Renal pelvis (tissue), 1 donor: ENCODE measurements at regions not wholly inside any gene's neighbourhood (a gene's known extent, or its start where the extent isn't known, plus 50 kb on each side); places are given as distances from the start of the nearest gene placed in this dataset.
"Not testable (repeated sequence)": the region's sequence is repeated elsewhere in the genome, so short reads cannot be mapped to it uniquely, and the experiment has no call there.

Experiments used
- DNase-seq: peaks from one replicate; pipeline ENCODE4 v3.0.0-alpha.2; 2013

DNA sequence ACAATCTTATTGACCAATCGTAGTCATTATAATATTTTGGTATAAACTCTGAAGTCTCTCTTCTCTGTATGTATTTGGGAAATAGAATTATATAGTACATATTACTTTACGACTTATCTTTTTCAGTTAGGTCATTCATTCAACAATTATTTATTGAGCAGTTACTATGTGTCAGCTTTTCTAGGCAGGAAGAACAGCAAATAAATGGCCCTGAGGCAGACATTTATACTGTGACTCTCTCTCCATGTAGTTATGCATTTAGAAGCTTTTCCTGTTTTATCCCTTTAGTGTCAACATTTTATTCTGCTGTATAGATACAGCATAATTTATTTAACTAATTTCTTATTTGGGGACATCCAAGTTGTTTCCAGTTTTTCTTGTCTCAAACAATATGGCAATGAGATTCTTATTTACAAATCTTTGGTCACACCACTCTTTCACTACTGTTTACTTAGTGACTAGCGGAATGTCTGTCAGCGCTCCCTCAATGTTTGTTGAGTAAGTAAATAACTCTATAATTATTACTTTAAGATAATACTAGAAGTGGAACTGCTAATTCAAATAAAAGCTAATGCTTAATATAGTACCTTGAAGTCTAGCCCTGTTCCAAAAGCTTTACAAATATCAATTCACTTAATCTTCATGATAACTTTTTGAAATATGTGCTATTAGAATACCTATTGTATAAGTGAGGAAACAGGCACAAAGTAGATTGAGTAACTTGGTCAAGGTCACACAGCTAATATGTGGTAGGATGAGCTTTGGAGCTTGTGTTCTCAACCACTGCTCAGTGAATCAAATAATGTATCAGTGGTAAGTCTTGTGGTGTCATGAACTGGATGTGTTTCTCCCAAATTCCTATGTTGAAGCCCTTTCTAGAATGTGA lies 465.6 kb downstream of the SIPA1L2 start:
- no peak for DNase-seq

DNA sequence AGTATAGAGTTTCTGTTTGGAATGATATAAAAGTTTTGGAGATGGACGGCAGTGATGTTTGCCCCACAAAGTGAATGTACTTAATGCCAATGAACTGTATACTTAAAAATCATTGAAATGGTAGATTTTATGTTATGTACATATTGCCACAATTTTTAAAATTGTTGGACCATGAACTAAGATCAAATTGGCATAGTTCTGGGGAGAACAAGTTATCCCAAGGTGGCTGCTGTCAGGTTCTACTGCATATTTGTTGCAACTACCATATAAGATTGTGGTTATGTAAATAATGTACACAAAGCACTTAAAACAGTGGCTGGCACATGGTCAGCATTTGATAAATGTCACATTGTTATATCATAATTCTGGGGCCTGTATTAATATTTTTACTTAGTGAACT lies 466.4 kb downstream of the SIPA1L2 start:
- no peak for DNase-seq

DNA sequence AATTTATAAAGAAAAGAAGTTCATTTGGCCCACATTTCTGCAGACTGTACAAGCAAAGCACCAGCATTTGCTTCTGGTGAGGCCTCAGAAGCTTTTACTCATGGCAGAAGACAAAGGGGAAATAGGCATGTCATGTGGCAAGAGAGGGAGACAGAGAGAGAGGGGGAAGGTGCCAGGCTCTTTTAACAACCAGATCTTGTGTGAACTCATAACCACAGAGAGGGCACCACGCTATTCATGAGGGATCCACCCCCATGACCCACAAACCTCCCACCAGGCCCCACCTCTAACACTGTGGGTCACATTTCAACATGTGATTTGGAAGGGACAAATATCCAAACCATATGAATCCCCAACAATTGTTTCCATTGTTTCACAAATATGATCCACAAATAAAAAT lies 467.9 kb downstream of the SIPA1L2 start:
- no peak for DNase-seq

DNA sequence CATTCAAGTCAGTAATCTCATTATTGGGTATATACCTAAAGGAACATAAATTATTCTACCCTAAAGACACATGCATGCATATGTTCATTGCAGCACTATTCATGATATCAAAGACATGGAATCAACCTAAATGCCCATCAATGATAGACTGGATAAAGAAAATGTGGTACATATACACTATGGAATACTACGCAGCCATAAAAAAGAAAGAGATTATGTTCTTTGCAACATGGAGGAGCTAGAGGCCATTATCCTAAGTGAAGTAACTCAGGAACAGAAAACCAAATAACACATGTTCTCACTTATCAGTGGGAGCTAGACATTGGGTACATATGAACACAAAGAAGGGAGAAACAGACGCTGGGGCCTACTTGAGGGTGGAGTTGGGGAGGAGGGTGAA lies 471.4 kb downstream of the SIPA1L2 start:
- DNase-seq, result not testable (repeated sequence)

DNA sequence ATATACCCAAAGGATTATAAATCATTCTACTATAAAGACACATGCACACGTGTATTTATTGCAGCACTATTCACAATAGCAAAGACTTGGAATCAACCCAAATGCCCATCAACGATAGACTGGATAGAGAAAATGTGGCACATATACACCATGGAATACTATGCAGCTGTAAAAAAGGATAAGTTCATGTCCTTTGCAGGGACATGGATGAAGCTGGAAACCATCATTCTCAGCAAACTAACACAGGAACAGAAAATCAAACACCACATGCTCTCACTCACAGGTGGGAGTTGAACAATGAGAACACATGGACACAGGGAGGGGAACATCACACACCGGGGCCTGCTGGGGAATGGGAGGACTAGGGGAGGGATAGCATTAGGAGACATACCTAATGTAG lies 473.9 kb downstream of the SIPA1L2 start:
- not testable (repeated sequence) for DNase-seq

DNA sequence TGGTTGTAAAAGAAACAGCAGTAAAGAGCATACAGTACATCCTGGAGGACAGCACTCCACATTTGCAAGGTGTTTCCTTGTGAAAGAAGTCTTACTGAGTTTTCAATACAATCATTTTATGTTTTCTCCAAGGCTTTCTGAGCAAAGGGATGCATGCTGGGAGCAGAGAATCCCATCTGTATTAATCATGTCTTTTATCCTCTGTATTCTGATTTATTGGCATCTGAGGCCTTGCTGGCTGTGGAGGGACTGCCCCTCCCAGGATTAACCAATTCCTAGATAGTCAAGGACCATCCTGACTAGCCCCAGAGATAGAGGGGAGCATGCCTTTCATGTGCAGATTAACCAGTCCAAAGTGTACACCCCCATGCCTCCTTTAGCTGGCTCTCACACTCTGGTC lies 476.3 kb downstream of the SIPA1L2 start:
- no peak for DNase-seq

DNA sequence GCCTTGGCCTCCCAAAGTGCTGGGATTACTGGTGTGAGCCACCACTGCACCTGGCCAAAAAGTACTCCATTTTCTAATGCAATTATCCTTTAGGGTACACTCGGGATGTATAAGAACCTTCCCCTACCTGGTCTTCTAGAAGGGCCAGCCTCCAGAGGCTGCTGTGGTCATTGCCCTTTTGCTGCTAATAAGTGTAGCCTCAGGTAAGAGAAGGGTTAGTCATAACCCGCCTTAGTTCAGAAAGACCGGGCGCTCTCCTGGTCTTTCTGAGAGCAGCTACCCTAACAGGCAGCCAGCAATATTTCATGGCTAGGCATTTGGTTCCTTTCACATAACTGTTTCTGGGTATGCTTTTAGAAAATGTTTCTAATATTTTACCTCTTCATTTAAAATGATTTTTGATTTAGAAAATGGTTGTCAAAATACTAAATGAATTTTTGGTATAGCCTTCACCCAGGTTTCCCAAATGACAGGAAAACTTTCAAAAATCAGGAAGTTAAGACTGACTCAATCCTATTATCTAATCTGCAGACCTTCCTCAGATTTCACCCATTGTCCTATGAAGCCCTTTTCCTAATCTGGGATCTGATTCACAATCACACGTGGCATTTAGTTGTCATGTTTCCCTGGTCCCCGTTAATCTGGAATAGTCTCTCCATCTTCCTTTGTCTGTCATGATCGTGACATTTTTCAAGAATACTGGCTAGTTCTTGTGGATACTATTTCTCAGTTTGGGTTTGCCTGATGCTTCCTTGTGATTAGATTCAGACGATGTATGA lies 479.0 kb downstream of the SIPA1L2 start:
- no peak for DNase-seq

DNA sequence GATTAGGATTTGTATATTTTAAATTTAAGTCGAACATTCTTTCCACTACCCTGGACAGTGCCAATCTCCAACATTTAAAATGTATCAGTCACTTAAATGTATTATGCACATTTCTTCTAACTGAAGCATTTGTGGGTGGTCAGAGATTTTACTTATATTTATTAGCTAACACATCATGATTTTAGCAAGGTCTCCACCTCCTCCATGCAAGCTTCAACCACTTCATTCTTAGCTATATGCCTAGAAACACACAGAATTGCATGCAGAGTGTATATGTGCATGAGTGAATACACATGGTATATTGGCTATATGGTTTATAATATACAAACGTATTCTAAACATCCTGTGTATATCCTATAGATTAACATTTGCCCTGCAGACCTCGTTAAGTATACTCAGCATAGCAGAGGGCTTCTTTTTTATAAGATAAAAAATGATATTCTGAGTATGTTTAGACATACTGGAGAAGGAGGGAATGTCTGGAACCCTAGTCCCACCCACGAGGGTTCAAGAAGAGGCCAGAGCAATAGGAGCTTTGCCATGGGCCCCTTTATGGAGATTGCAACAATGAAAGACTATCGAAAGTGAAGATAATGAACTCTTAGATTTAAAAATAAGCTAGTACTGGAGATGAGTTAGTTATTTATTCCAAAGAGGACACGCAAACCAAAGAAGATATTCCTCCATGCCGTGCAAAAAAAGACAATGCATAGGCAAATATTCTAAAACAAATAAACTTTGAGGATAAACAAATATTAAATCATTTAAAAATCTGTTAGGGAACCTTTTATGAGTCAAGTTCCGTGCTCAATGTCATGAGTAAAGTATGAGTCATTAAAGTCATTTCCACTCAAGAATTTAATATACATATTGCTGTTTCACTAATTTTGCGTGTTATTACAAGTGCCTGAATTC lies 480.4 kb downstream of the SIPA1L2 start:
- no peak for DNase-seq

DNA sequence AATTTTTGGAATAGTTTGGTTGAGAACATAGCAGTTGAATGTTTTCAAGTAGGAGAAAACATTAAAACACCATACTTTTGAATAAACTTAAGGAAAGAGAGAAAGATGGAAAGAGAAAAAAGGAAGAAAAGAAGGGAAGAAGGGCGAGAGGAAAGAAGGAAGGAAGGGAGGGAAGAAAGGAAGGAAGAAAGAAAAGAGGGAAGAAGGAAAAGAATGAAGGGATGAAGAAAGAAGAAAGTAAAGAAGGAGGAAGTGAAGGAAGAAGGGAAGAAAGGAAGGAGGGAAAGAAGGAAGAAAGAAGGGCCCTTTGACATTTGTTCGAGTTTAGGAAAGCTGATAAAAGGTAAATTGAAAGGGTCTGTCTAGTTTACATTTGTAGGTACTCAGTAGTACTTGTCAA lies 482.7 kb downstream of the SIPA1L2 start:
- no peak for DNase-seq

DNA sequence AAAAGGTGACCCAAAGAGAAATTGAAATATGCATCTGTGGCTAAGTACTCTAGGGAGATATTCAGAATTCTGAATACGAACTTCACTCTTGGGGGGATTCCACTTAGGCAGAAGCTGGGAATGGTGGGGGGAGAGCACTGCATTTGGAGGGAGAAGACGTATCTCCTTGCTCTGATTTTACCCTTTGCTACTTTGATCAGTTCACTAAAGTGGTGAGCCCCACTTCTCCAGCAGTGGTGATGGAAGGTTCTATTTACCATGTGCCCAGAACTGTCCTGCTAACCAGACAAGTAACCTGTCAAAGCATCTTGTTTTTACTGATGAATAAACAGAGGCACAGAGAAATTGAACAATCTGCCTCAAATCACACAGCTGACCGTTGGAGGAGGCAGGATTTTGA lies 483.4 kb downstream of the SIPA1L2 start:
- no peak for DNase-seq

DNA sequence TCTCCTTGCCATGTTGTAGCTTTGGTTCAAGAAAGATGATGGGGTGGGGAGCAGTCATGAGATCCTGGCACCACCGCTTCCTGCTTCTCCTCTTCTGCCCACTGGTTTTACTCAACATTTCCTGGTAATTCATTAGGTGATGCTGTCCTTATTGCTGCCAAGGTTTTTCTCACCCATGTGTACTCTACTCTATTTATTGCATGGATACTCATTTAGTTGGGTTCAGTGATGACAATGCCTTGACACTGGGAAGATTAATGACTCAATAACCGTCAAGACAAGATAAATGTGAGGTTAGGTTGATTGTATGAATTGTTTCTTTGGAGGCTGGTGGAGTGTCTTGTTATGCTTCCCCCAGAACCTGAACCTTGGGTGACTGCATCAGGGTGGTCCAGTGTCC lies 484.2 kb downstream of the SIPA1L2 start:
- no peak for DNase-seq

DNA sequence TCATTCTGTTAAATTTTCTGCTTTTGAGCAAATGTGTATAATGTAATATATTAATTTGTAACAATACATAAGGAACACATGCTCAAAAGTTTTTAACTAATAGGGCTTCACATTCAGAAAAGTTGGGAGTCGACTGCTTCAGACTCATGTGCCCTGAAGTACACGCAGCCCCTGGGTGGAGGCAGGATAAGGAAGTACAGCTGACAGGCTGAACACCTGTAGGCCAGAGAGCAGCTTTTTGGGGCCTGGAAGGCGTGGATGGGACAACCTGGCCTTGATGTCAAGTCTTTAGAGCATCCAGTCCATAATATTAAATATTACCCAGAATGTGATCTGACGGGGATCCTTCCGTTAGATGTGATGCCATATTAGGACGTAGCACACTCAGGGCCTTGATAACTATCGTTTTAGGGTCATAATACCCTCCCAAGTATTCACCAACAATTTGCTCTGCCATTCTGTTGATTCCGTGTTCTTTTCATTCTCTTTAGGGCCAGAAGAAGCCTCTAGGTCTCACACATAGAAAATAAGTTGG lies 485.2 kb downstream of the SIPA1L2 start:
- DNase-seq, result no peak

DNA sequence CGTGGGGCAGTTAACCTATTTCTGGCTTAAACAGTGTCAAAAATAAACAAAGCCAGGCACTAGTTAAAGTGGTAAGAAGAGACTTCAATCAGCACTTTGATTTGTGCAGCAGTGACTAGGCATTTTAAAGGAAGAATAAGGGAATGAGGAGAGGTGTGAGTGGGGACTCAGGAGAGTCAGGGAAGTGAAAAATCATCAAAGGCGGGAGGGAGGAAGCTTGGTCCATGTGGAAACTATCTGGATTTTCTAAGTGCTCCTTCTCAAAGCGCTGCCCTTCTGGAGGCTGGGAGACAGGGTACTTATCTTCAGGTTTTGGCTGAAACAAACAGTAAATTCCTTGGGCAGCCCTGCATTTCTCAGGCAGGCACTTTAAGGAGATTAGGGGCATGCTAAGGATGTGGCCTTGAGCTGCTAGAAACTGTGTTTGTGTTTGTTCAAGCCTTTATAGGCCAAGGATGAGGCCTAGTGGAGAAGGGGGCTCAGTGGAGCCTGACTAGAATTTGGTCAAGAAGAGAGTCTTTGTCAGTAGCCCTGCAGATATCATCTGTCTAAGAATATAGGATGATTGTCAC lies 486.5 kb downstream of the SIPA1L2 start:
- DNase-seq, result no peak

DNA sequence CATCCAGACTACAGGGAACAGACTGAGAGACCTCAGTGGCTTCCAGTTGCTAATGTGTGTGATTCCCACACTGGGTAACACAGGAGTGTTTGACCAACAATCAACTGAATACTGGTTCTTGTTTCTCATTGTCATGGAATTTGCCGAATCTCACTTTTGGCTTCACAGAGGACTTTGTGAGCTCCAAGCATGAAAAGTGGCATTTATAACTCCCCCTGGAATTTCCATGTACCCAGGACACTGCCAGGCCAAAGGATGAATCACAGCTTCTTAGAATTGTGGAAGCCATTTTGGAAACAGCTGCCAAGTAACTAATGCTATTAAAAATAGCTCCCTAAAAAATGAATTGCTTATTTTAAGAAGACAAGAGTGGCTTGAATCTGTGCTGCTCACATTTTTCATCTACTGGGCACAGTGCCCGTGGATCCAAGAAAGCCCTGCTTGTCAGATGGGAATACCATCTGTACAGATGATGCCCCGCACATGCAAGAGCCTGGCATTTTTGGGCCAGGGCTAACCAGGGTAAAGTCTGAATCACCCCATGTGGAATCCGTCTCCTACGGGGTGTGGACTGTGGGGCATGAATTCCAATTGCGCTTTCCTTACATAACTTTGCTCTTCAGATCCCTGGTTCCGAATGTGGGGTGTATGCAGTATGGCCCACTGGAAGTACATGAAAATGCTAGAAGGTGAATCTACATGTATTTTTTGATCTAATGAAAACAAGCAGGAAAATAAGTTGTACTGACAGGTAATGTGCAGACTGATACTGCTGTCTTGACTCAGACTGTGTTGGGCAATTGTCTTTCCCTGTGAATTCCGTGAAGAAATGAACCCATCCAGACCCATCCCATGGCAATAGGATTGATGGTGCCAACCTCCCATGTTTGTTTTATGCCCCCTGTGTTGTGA lies 487.3 kb downstream of the SIPA1L2 start:
- no peak for DNase-seq

DNA sequence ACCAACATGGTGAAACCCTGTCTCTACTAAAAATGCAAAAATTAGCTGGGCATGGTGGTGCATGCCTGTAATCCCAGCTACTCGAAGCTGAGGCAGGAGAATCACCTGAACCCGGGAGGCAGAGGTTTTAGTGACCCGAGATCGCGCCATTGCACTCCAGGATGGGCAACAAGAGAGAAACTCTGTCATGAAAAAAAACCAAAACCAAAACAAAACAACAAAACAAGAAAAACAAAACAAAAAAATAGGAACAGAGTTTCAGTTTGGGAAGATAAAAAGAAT lies 488.8 kb downstream of the SIPA1L2 start:
- not testable (repeated sequence) for DNase-seq

DNA sequence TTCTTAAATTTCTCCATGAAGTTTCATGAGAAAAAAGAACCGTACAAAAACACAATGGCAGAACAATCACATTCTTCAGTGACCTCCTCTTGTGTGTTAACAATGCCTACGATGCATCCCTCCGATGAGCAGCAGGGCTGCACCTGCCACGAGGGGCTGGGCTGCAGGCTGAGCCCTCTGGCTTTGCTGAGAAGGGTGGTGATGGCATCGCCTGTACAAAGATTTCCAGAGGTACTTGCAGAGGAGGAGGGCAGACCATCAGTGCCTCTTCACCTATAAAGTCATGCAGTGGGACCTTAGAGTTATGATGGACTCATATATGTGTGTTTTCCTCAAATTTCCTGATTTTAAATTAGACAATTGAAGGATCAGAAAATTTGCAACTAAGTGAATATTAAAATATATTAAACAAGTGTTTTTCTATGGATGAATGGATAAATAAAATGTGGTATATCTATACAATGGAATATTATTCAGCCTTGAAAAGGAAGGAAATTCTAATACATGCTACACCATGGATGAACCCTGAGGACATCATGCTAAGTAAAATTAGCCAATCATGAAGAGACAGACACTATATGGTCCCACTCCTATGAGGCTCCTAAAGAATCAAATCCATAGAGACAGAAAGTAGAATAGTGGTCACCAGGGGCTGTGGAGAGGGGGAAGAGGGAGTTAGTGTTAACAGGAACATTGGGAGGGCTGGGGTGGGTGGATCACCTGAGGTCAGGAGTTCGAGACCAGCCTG lies 489.3 kb downstream of the SIPA1L2 start:
- no peak for DNase-seq

DNA sequence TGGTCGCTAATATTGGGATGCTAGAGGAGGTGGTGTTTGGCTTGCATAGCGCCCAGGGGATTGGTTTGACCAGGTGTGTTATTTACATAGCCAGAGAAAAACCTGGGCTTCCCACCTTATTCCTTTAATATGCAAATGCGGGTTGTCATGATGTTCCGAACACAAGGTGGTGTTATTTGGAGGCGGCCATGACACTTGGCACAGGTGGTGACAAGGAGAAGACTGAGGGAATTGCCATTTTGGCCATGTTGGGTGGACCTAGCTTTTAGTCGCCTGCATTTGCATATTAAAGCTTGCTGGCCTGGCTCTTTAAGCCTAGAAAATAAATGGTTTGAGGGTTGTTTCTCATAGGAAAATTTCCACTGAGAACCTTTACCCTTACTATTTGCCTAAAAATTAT lies 490.5 kb downstream of the SIPA1L2 start:
- DNase-seq, result no peak

DNA sequence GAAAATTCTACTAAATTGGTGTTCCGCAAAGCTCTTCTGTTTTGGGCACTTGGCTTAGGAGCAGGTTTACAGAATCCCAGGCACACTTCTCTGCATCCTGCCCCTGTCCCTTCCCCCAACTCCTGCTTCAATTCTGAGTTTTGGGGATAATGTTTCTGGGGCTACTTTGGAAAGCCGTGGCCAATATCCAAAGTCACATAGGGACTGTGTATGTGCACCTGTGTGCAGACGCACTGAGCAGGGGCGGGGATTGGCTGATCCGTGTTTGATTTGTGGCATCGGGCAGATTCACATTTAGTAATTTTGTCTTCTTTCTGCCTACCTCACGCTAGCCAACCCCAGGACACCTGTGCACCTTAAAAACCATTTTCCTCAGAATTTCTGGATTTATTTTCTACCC lies 491.9 kb downstream of the SIPA1L2 start:
- no peak for DNase-seq

DNA sequence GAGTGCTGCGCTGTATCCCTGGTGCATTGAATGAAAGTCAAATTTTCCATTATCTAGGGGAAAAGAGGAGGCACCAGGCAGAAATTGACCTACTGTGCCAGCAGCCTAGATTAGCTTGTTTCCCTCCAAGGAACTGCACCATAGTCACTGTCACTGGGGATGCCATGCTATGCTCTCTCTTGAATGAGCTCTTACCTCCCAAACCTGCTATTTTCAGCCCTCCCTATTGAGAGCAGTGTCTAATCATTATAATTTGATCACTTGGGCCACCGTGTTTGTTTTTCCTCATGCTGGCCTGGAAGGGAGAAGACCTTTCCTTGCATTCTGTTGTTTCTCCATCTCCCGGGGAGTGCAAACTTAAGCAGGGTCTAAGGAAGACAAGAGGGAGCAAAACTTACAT lies 492.9 kb downstream of the SIPA1L2 start:
- no peak for DNase-seq

DNA sequence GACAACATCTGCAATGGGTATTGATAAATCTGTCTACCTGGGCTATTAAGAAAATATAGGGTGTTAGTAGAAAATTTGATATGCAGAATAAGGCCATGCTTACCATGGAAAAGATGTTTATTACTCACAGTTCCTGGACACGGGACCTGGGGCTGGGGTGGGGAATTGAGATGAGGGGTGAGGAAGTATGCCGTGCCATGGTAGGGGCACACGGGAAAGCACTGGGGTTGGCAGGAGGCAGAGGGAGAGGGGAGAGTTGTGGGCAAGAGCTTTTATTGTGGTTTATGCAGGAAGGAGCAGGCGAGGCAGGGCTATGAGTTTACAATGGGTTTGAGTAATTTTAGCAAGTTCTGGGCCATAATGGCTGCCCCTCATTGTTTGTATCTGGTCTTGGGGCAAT lies 493.8 kb downstream of the SIPA1L2 start:
- no peak for DNase-seq
